GM23338 (cell line): ENCODE measurements at regions not wholly inside any gene's neighbourhood (a gene's known extent, or its start where the extent isn't known, plus 50 kb on each side); places are given as distances from the start of the nearest gene placed in this dataset.

Experiments
- CREB1 ChIP-seq: fragments of 250-450 bp; sonication (Bioruptor Pico); IDR thresholded peaks from 2 replicates; pipeline ENCODE4 v1.5.0; 2020; ENCODE audit warnings: low read depth, mild to moderate bottlenecking, moderate library complexity
- EZH2 ChIP-seq: fragments of 200-600 bp; sonication (generic); IDR thresholded peaks from one replicate; pipeline ENCODE4 v1.8.0; 2017; ENCODE audit warnings: antibody characterized with exemption, mild to moderate bottlenecking, low read depth; ENCODE audit not compliant: unreplicated experiment
- EZH2phosphoT487 ChIP-seq: fragments of 200-600 bp; sonication (generic); IDR thresholded peaks from one replicate; pipeline ENCODE4 v1.8.1; 2018; ENCODE audit warnings: antibody characterized with exemption; ENCODE audit not compliant: unreplicated experiment
- JUNB ChIP-seq: IDR thresholded peaks from one replicate; pipeline ENCODE4 v1.6.1; 2016; ENCODE audit warnings: antibody characterized with exemption; ENCODE audit not compliant: unreplicated experiment
- NANOG ChIP-seq: IDR thresholded peaks from 2 replicates; pipeline ENCODE4 v1.6.1; 2016; ENCODE audit warnings: antibody characterized with exemption, borderline replicate concordance
- POLR2AphosphoS5 ChIP-seq: IDR thresholded peaks from 2 replicates; pipeline ENCODE4 v1.6.1; 2016; ENCODE audit warnings: antibody characterized with exemption, low read depth
- STAT1 ChIP-seq: IDR thresholded peaks from one replicate; pipeline ENCODE4 v1.6.1; 2016; ENCODE audit warnings: antibody characterized with exemption; ENCODE audit not compliant: unreplicated experiment
- ZNF114 ChIP-seq: fragments of 250-450 bp; sonication (Bioruptor Pico); IDR thresholded peaks from 2 replicates; pipeline ENCODE4 v1.5.0; 2020; ENCODE audit warnings: mild to moderate bottlenecking, moderate library complexity
- ZNF331 ChIP-seq: fragments of 250-450 bp; sonication (Bioruptor Pico); IDR thresholded peaks from 2 replicates; pipeline ENCODE4 v1.5.0; 2020; ENCODE audit warnings: low read depth, mild to moderate bottlenecking, moderate library complexity
- TF ChIP-seq, protein P1 (sequence below): fragments of 250-450 bp; sonication (Bioruptor Pico); IDR thresholded peaks from 2 replicates; pipeline ENCODE4 v1.5.0; 2020; ENCODE audit warnings: mild to moderate bottlenecking, moderate library complexity
- TF ChIP-seq, protein P2 (sequence below), 2 experiments: fragments of 200-600 bp in 1 of 2; sonication (generic) in 1 of 2; conservative IDR thresholded peaks; 2 replicates each; pipeline versions ENCODE4 v1.5.1 to v1.6.1; 2016 to 2017; ENCODE audit warnings: antibody characterized with exemption in 2 of 2, low read depth in 2 of 2, mild to moderate bottlenecking in 2 of 2, moderate library complexity in 1 of 2
- TF ChIP-seq, protein P3 (sequence below): IDR thresholded peaks from one replicate; pipeline ENCODE4 v1.6.1; 2018; ENCODE audit warnings: antibody characterized with exemption; ENCODE audit not compliant: unreplicated experiment

DNA sequence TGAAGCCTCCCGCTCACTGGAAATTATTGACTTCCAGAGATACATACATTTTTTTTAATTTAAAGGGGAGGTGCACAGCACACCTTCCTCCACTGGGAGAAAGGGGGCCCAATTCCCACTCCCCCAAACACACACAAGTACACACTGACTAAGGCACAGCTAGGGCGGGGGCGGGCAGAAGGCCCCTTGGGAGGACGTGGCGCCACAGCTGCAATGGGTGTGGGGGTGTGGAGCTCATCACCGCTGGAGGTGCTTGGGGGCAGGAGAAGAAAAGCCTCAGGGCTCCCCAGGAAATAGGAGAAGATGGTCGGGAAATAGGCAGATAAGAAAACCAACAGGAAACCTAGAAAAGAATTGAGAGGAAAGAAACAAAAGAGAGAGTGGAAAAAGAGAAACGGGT lies 127.3 kb upstream of the FAM98A start (continued):
- TF ChIP-seq, protein P1, sequence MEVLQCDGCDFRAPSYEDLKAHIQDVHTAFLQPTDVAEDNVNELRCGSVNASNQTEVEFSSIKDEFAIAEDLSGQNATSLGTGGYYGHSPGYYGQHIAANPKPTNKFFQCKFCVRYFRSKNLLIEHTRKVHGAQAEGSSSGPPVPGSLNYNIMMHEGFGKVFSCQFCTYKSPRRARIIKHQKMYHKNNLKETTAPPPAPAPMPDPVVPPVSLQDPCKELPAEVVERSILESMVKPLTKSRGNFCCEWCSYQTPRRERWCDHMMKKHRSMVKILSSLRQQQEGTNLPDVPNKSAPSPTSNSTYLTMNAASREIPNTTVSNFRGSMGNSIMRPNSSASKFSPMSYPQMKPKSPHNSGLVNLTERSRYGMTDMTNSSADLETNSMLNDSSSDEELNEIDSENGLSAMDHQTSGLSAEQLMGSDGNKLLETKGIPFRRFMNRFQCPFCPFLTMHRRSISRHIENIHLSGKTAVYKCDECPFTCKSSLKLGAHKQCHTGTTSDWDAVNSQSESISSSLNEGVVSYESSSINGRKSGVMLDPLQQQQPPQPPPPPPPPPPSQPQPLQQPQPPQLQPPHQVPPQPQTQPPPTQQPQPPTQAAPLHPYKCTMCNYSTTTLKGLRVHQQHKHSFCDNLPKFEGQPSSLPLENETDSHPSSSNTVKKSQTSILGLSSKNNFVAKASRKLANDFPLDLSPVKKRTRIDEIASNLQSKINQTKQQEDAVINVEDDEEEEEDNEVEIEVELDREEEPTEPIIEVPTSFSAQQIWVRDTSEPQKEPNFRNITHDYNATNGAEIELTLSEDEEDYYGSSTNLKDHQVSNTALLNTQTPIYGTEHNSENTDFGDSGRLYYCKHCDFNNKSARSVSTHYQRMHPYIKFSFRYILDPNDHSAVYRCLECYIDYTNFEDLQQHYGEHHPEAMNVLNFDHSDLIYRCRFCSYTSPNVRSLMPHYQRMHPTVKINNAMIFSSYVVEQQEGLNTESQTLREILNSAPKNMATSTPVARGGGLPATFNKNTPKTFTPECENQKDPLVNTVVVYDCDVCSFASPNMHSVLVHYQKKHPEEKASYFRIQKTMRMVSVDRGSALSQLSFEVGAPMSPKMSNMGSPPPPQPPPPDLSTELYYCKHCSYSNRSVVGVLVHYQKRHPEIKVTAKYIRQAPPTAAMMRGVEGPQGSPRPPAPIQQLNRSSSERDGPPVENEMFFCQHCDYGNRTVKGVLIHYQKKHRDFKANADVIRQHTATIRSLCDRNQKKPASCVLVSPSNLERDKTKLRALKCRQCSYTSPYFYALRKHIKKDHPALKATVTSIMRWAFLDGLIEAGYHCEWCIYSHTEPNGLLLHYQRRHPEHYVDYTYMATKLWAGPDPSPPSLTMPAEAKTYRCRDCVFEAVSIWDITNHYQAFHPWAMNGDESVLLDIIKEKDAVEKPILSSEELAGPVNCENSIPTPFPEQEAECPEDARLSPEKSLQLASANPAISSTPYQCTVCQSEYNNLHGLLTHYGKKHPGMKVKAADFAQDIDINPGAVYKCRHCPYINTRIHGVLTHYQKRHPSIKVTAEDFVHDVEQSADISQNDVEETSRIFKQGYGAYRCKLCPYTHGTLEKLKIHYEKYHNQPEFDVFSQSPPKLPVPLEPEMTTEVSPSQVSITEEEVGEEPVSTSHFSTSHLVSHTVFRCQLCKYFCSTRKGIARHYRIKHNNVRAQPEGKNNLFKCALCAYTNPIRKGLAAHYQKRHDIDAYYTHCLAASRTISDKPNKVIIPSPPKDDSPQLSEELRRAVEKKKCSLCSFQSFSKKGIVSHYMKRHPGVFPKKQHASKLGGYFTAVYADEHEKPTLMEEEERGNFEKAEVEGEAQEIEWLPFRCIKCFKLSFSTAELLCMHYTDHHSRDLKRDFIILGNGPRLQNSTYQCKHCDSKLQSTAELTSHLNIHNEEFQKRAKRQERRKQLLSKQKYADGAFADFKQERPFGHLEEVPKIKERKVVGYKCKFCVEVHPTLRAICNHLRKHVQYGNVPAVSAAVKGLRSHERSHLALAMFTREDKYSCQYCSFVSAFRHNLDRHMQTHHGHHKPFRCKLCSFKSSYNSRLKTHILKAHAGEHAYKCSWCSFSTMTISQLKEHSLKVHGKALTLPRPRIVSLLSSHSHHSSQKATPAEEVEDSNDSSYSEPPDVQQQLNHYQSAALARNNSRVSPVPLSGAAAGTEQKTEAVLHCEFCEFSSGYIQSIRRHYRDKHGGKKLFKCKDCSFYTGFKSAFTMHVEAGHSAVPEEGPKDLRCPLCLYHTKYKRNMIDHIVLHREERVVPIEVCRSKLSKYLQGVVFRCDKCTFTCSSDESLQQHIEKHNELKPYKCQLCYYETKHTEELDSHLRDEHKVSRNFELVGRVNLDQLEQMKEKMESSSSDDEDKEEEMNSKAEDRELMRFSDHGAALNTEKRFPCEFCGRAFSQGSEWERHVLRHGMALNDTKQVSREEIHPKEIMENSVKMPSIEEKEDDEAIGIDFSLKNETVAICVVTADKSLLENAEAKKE: no peak
- TF ChIP-seq ZNF114 (CRISPR knock-in tag): no peak
- no peak for TF ChIP-seq CREB1 (CRISPR knock-in tag)
- no peak for TF ChIP-seq EZH2phosphoT487
- no peak for TF ChIP-seq NANOG
- TF ChIP-seq ZNF331 (CRISPR knock-in tag): no peak
- TF ChIP-seq POLR2AphosphoS5: no peak
- TF ChIP-seq EZH2: no peak
- TF ChIP-seq, protein P2, sequence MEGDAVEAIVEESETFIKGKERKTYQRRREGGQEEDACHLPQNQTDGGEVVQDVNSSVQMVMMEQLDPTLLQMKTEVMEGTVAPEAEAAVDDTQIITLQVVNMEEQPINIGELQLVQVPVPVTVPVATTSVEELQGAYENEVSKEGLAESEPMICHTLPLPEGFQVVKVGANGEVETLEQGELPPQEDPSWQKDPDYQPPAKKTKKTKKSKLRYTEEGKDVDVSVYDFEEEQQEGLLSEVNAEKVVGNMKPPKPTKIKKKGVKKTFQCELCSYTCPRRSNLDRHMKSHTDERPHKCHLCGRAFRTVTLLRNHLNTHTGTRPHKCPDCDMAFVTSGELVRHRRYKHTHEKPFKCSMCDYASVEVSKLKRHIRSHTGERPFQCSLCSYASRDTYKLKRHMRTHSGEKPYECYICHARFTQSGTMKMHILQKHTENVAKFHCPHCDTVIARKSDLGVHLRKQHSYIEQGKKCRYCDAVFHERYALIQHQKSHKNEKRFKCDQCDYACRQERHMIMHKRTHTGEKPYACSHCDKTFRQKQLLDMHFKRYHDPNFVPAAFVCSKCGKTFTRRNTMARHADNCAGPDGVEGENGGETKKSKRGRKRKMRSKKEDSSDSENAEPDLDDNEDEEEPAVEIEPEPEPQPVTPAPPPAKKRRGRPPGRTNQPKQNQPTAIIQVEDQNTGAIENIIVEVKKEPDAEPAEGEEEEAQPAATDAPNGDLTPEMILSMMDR (conservative IDR thresholded peaks at IDR 0.05; ENCODE audit: low read depth in 2 of 2): no peak
- TF ChIP-seq STAT1: no peak
- TF ChIP-seq JUNB: no peak
- TF ChIP-seq, protein P3, sequence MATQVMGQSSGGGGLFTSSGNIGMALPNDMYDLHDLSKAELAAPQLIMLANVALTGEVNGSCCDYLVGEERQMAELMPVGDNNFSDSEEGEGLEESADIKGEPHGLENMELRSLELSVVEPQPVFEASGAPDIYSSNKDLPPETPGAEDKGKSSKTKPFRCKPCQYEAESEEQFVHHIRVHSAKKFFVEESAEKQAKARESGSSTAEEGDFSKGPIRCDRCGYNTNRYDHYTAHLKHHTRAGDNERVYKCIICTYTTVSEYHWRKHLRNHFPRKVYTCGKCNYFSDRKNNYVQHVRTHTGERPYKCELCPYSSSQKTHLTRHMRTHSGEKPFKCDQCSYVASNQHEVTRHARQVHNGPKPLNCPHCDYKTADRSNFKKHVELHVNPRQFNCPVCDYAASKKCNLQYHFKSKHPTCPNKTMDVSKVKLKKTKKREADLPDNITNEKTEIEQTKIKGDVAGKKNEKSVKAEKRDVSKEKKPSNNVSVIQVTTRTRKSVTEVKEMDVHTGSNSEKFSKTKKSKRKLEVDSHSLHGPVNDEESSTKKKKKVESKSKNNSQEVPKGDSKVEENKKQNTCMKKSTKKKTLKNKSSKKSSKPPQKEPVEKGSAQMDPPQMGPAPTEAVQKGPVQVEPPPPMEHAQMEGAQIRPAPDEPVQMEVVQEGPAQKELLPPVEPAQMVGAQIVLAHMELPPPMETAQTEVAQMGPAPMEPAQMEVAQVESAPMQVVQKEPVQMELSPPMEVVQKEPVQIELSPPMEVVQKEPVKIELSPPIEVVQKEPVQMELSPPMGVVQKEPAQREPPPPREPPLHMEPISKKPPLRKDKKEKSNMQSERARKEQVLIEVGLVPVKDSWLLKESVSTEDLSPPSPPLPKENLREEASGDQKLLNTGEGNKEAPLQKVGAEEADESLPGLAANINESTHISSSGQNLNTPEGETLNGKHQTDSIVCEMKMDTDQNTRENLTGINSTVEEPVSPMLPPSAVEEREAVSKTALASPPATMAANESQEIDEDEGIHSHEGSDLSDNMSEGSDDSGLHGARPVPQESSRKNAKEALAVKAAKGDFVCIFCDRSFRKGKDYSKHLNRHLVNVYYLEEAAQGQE: no peak
